ENCODE measurements at regions not wholly inside any gene's neighbourhood (a gene's known extent, or its start where the extent isn't known, plus 50 kb on each side); places are given as distances from the start of the nearest gene placed in this dataset.
"Not testable (repeated sequence)": the region's sequence is repeated elsewhere in the genome, so short reads cannot be mapped to it uniquely, and the experiment has no call there.

DNA sequence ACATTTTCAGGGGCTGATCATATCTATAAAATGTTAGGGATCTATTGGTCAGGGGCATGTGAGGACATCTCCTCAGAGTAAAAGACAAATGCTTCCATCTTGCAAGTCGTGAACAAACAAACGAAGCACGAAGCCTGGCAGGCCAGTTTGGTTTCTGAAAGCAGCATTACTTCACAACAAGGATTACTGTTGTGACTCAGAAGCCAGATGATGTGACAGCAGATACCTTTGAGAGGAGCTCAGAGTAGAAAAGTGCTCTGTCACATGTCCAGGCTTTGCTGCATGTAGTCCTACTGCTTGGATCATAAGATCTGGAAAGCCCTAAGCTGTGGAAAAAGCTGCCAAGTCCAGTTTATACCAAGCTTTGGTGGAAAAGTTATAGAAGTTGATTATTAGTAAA, 1827.2 kb downstream of the ARAP2 start:
- TF ChIP-seq, protein P1, sequence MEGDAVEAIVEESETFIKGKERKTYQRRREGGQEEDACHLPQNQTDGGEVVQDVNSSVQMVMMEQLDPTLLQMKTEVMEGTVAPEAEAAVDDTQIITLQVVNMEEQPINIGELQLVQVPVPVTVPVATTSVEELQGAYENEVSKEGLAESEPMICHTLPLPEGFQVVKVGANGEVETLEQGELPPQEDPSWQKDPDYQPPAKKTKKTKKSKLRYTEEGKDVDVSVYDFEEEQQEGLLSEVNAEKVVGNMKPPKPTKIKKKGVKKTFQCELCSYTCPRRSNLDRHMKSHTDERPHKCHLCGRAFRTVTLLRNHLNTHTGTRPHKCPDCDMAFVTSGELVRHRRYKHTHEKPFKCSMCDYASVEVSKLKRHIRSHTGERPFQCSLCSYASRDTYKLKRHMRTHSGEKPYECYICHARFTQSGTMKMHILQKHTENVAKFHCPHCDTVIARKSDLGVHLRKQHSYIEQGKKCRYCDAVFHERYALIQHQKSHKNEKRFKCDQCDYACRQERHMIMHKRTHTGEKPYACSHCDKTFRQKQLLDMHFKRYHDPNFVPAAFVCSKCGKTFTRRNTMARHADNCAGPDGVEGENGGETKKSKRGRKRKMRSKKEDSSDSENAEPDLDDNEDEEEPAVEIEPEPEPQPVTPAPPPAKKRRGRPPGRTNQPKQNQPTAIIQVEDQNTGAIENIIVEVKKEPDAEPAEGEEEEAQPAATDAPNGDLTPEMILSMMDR (IDR thresholded peaks at IDR 0.05; ENCODE audit: low read depth, low read length), result no peak
- DNase-seq (ENCODE audit: extremely low read depth, low read depth), result no peak

GRCh38 chr4:34419871-34420270, 1824.4 kb downstream of the ARAP2 start:
- TF ChIP-seq, protein P1 (IDR thresholded peaks at IDR 0.05; ENCODE audit: low read depth, low read length), result no peak
- DNase-seq (ENCODE audit: extremely low read depth, low read depth), result no peak

GRCh38 chr4:34422472-34423175, 1821.7 kb downstream of the ARAP2 start:
- TF ChIP-seq, protein P1 (IDR thresholded peaks at IDR 0.05; ENCODE audit: low read depth, low read length), result peak; percentile 13; the same call in 1 of the 2 replicates
- no peak for DNase-seq (ENCODE audit: extremely low read depth, low read depth)

- TF ChIP-seq, protein P1 (IDR thresholded peaks at IDR 0.05; ENCODE audit: low read depth, low read length), result no peak
- DNase-seq (ENCODE audit: extremely low read depth, low read depth), result no peak
These were observed 1811.6 kb downstream of the ARAP2 start for GRCh38 chr4:34432706-34433105.

- not testable (repeated sequence) for DNase-seq (ENCODE audit: extremely low read depth, low read depth)
These were observed 1809.9 kb downstream of the ARAP2 start for GRCh38 chr4:34434377-34434776.

- TF ChIP-seq, protein P1 (IDR thresholded peaks at IDR 0.05; ENCODE audit: low read depth, low read length), result no peak
- no peak for DNase-seq (ENCODE audit: extremely low read depth, low read depth)
These were observed 1780.1 kb downstream of the ARAP2 start for GRCh38 chr4:34464196-34464595.

- TF ChIP-seq, protein P1 (IDR thresholded peaks at IDR 0.05; ENCODE audit: low read depth, low read length), result no peak
- no peak for DNase-seq (ENCODE audit: extremely low read depth, low read depth)
These were observed 1777.9 kb downstream of the ARAP2 start for GRCh38 chr4:34466411-34466810.

- no peak for DNase-seq (ENCODE audit: extremely low read depth, low read depth)
These were observed 1774.8 kb downstream of the ARAP2 start for GRCh38 chr4:34469516-34469915.

More at GRCh38 chr4:34469516-34469915, 1774.8 kb downstream of the ARAP2 start:
- TF ChIP-seq, protein P1 (IDR thresholded peaks at IDR 0.05; ENCODE audit: low read depth, low read length), result no peak
